Mucosa of rectum (tissue), 2 donors: ENCODE measurements at regions not wholly inside any gene's neighbourhood (a gene's known extent, or its start where the extent isn't known, plus 50 kb on each side); places are given as distances from the start of the nearest gene placed in this dataset.

ENCODE experiments used
- H3K27ac ChIP-seq, 2 donors: one replicate each; pipeline ENCODE4 v1.7.0; 2013; ENCODE audit warnings: inconsistent platforms in 2 of 2, low read depth in 2 of 2, low read length in 2 of 2
- H3K27me3 ChIP-seq, 2 donors: one replicate each; pipeline ENCODE4 v1.7.0; 2013; ENCODE audit warnings: low read length in 2 of 2; ENCODE audit not compliant: control insufficient read depth in 2 of 2, insufficient read depth in 2 of 2
- H3K36me3 ChIP-seq, 2 donors: one replicate each; pipeline ENCODE4 v1.7.0; 2013; ENCODE audit warnings: low read length in 2 of 2; ENCODE audit not compliant: control insufficient read depth in 2 of 2, insufficient read depth in 2 of 2
- H3K4me1 ChIP-seq, 2 donors: one replicate each; pipeline ENCODE4 v1.7.0; 2013; ENCODE audit warnings: low read length in 2 of 2, mild to moderate bottlenecking in 1 of 2; ENCODE audit not compliant: control insufficient read depth in 2 of 2, insufficient read depth in 2 of 2
- H3K4me3 ChIP-seq, 2 donors: one replicate each; pipeline ENCODE4 v1.7.0; 2013; ENCODE audit warnings: low read length in 2 of 2
- H3K9ac ChIP-seq, 2 donors: one replicate each; pipeline ENCODE4 v1.7.0; 2013; ENCODE audit warnings: low read length in 2 of 2, low read depth in 1 of 2, mild to moderate bottlenecking in 1 of 2
- H3K9me3 ChIP-seq, 2 donors: one replicate each; pipeline ENCODE4 v1.7.0; 2013; ENCODE audit warnings: low read length in 2 of 2; ENCODE audit not compliant: control insufficient read depth in 2 of 2
- donor health status: healthy.
- donor health status: Normal muscosa, but diverticular disease.

GRCh38 chr2:217247476-217247875 is 387.6 kb upstream of the TNP1 start:
- no peaks in the 10 kb centered on the region for H3K4me1 ChIP-seq
- no peaks in the 10 kb centered on the region for H3K9me3 ChIP-seq
- no peak overlapping the region for H3K4me3 ChIP-seq
- no peaks in the 10 kb centered on the region for H3K36me3 ChIP-seq
- peak overlapping the region; percentile 14 to 46 for H3K27ac ChIP-seq
- no peaks in the 10 kb centered on the region for H3K27me3 ChIP-seq
- no peak overlapping the region for H3K9ac ChIP-seq

GRCh38 chr2:217246108-217246507 is 386.2 kb upstream of the TNP1 start:
- Histone ChIP-seq H3K27me3 (no peaks in the 10 kb centered on the region), H3K36me3 (no peaks in the 10 kb centered on the region), H3K9me3 (no peaks in the 10 kb centered on the region), H3K4me1 (no peaks in the 10 kb centered on the region), H3K9ac (no peak overlapping the region), H3K27ac (no peak overlapping the region), H3K4me3 (no peak overlapping the region)

GRCh38 chr2:217244815-217245214 is 385.0 kb upstream of the TNP1 start:
- no peaks in the 10 kb centered on the region for H3K27me3 ChIP-seq
- no peak overlapping the region for H3K9ac ChIP-seq
- no peak overlapping the region for H3K27ac ChIP-seq
- no peaks in the 10 kb centered on the region for H3K9me3 ChIP-seq
- no peak overlapping the region for H3K4me3 ChIP-seq
- no peaks in the 10 kb centered on the region for H3K36me3 ChIP-seq
- H3K4me1 ChIP-seq: no peaks in the 10 kb centered on the region

GRCh38 chr2:217242947-217243346 is 383.1 kb upstream of the TNP1 start:
- Histone ChIP-seq H3K9ac (no peak overlapping the region), H3K4me1 (no peaks in the 10 kb centered on the region), H3K9me3 (no peaks in the 10 kb centered on the region), H3K4me3 (no peak overlapping the region), H3K27ac (no peak overlapping the region), H3K36me3 (no peaks in the 10 kb centered on the region), H3K27me3 (no peaks in the 10 kb centered on the region)

GRCh38 chr2:217231724-217232123 is 371.9 kb upstream of the TNP1 start:
- no peaks in the 10 kb centered on the region for H3K27me3 ChIP-seq
- no peaks in the 10 kb centered on the region for H3K36me3 ChIP-seq
- no peak overlapping the region for H3K27ac ChIP-seq

GRCh38 chr2:217231212-217231611 is 371.3 kb upstream of the TNP1 start:
- Histone ChIP-seq H3K4me3 (no peak overlapping the region), H3K9me3 (no peaks in the 10 kb centered on the region), H3K27ac (no peak overlapping the region), H3K36me3 (no peaks in the 10 kb centered on the region), H3K4me1 (no peaks in the 10 kb centered on the region), H3K27me3 (no peaks in the 10 kb centered on the region), H3K9ac (no peak overlapping the region)

More at GRCh38 chr2:217231724-217232123, 371.9 kb upstream of the TNP1 start:
- H3K9me3 ChIP-seq: no peaks in the 10 kb centered on the region
- H3K4me3 ChIP-seq: no peak overlapping the region
- H3K4me1 ChIP-seq: no peaks in the 10 kb centered on the region
- H3K9ac ChIP-seq: no peak overlapping the region

- Histone ChIP-seq H3K9ac (no peak overlapping the region), H3K27ac (no peak overlapping the region), H3K4me1 (no peaks in the 10 kb centered on the region), H3K4me3 (no peak overlapping the region), H3K27me3 (peaks cover 0 to 2% of the 10 kb centered on the region in 2 donors), H3K36me3 (no peaks in the 10 kb centered on the region), H3K9me3 (no peaks in the 10 kb centered on the region)
Observed at GRCh38 chr2:217228732-217229131, 368.9 kb upstream of the TNP1 start.

- H3K9ac ChIP-seq: no peak overlapping the region
- H3K4me1 ChIP-seq: no peaks in the 10 kb centered on the region
- no peak overlapping the region for H3K4me3 ChIP-seq
- H3K27ac ChIP-seq: no peak overlapping the region
- no peaks in the 10 kb centered on the region for H3K36me3 ChIP-seq
- peaks cover 0 to 2% of the 10 kb centered on the region in 2 donors for H3K27me3 ChIP-seq
- H3K9me3 ChIP-seq: no peaks in the 10 kb centered on the region
Observed at GRCh38 chr2:217227794-217228193, 367.9 kb upstream of the TNP1 start.

- Histone ChIP-seq H3K4me1 (no peaks in the 10 kb centered on the region), H3K4me3 (no peak overlapping the region), H3K36me3 (no peaks in the 10 kb centered on the region), H3K27ac (no peak overlapping the region), H3K9ac (no peak overlapping the region), H3K9me3 (no peaks in the 10 kb centered on the region), H3K27me3 (peaks cover 0 to 2% of the 10 kb centered on the region in 2 donors)
Observed at GRCh38 chr2:217225596-217225995, 365.7 kb upstream of the TNP1 start.

GRCh38 chr2:217223222-217223930 is 363.5 kb upstream of the TNP1 start:
- Histone ChIP-seq H3K27me3 (peaks cover 0 to 2% of the 10 kb centered on the region in 2 donors), H3K36me3 (no peaks in the 10 kb centered on the region), H3K9ac (no peak overlapping the region), H3K27ac (no peak overlapping the region), H3K4me3 (no peak overlapping the region), H3K9me3 (no peaks in the 10 kb centered on the region), H3K4me1 (peaks cover 0 to under 1% of the 10 kb centered on the region in 2 donors)
